OCI-LY1 (cell line): ENCODE measurements at regions not wholly inside any gene's neighbourhood (a gene's known extent, or its start where the extent isn't known, plus 50 kb on each side); places are given as distances from the start of the nearest gene placed in this dataset.

Experiments used
- H2AFZ ChIP-seq: fragments of 200-600 bp; sonication (generic), shearing (Covaris generic); 2 replicates; pipeline ENCODE4 v1.6.0; 2014; ENCODE audit warnings: antibody characterized with exemption, mild to moderate bottlenecking, low read length
- H3F3A ChIP-seq: fragments of 200-600 bp; sonication (generic), shearing (Covaris generic); 2 replicates; pipeline ENCODE4 v1.6.0; 2014; ENCODE audit warnings: mild to moderate bottlenecking, antibody characterized with exemption, low read length, moderate library complexity; ENCODE audit not compliant: insufficient read depth
- H3K27ac ChIP-seq: fragments of 200-600 bp; sonication (generic); 2 replicates; pipeline ENCODE4 v1.5.1; 2014; ENCODE audit warnings: low read length, mixed run types, mild to moderate bottlenecking, low read depth; ENCODE audit not compliant: poor library complexity, severe bottlenecking
- H3K27me3 ChIP-seq: fragments of 200-600 bp; sonication (generic); 2 replicates; pipeline ENCODE4 v1.6.0; 2014; ENCODE audit warnings: antibody characterized with exemption, mild to moderate bottlenecking, low read length, moderate library complexity; ENCODE audit not compliant: insufficient read depth
- H3K36me3 ChIP-seq: fragments of 200-600 bp; sonication (generic); 2 replicates; pipeline ENCODE4 v1.6.1; 2014; ENCODE audit warnings: mild to moderate bottlenecking, antibody characterized with exemption, low read length, moderate library complexity, mixed read lengths; ENCODE audit not compliant: insufficient read depth
- H3K4me1 ChIP-seq: fragments of 200-600 bp; sonication (generic); 2 replicates; pipeline ENCODE4 v1.5.1; 2014; ENCODE audit warnings: mild to moderate bottlenecking, low read length, moderate library complexity; ENCODE audit not compliant: insufficient read depth, severe bottlenecking
- H3K4me2 ChIP-seq: fragments of 200-600 bp; sonication (generic), shearing (Covaris generic); 2 replicates; pipeline ENCODE4 v1.6.1; 2014; ENCODE audit warnings: low read length
- H3K4me3 ChIP-seq: fragments of 200-600 bp; sonication (generic); 2 replicates; pipeline ENCODE4 v1.5.1; 2014; ENCODE audit warnings: low read length, low read depth, mild to moderate bottlenecking, mixed read lengths; ENCODE audit not compliant: poor library complexity, severe bottlenecking
- H3K79me2 ChIP-seq: fragments of 200-600 bp; shearing (Covaris generic); 2 replicates; pipeline ENCODE4 v1.6.1; 2016; ENCODE audit warnings: mixed run types, low read length, mixed read lengths; ENCODE audit not compliant: insufficient read depth
- H3K9ac ChIP-seq: fragments of 200-600 bp; sonication (generic), shearing (Covaris generic); 2 replicates; pipeline ENCODE4 v1.6.1; 2014; ENCODE audit warnings: mild to moderate bottlenecking, low read length, mixed read lengths
- H3K9me2 ChIP-seq: fragments of 200-600 bp; sonication (generic), shearing (Covaris generic); 2 replicates; pipeline ENCODE4 v1.6.1; 2014; ENCODE audit warnings: low read depth, mild to moderate bottlenecking, low read length, mixed read lengths
- H3K9me3 ChIP-seq: fragments of 200-600 bp; shearing (Covaris generic); 2 replicates; pipeline ENCODE4 v1.6.1; 2014; ENCODE audit warnings: low read length, mixed read lengths
- H4K20me1 ChIP-seq: fragments of 200-600 bp; sonication (generic), shearing (Covaris generic); 2 replicates; pipeline ENCODE4 v1.6.0; 2016; ENCODE audit warnings: mild to moderate bottlenecking, low read length; ENCODE audit not compliant: insufficient read depth
- CTCF ChIP-seq: fragments of 200-600 bp; sonication (generic), shearing (Covaris generic); IDR thresholded peaks from 2 replicates; pipeline ENCODE4 v1.5.1; 2017; ENCODE audit warnings: mild to moderate bottlenecking, antibody characterized with exemption, low read length, moderate library complexity, mixed read lengths
- EZH2 ChIP-seq: fragments of 200-600 bp; sonication (generic), shearing (Covaris generic); IDR thresholded peaks from 2 replicates; pipeline ENCODE4 v1.8.0; 2017; ENCODE audit warnings: borderline replicate concordance, mixed run types, mild to moderate bottlenecking, antibody characterized with exemption, low read length, moderate library complexity, mixed read lengths

DNA sequence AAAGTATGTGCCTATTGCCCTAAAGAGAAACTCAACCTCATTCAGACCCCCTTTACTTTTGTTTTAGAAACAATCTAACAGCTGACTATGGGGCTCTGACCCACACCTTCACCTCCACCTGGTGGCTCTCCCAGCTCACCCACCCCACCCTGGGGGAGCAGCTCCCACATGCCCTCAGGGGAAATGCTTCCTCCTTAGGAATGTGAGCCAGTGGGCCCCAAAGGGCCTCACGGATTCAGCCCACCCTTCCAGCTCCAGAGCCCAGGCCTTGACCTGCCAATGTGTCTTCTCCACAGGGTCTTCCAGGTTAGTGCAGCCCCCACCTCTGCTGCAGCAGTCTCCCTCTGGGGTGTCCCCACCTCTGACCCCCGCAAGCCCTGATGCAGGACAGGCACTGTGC lies 680.1 kb upstream of the RAB6C start:
- Histone ChIP-seq H3K79me2 (no peaks in the 10 kb centered on the region), H3F3A (no peaks in the 10 kb centered on the region), H3K4me3 (no peak overlapping the region), H3K27me3 (no peaks in the 10 kb centered on the region), H3K9me3 (no peaks in the 10 kb centered on the region), H3K4me2 (no peak overlapping the region), H3K4me1 (no peaks in the 10 kb centered on the region), H3K36me3 (no peaks in the 10 kb centered on the region), H4K20me1 (no peaks in the 10 kb centered on the region), H3K27ac (no peak overlapping the region), H2AFZ (no peak overlapping the region), H3K9me2 (no peaks in the 10 kb centered on the region), H3K9ac (no peak overlapping the region)
- TF ChIP-seq CTCF (no peak), EZH2 (no peak)

DNA sequence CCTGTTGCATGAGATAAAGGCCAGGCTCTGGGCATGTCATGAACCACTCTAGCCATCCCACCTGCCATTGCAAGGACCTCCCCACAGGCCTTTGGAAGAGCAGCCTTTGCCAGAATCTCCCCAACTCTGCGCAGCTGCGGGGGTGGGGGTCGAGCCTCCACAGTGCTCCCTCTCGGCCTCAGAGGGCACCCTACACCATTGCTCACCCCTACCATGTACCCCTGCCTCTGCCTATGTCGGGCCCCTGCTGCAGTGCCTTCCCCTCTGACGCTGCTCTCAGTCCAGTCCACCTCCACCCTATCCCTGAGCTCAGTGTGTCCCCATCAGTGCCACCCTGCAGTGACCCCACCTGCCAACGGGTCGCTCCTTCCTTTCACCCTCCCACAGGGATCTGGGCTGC lies 679.7 kb upstream of the RAB6C start:
- Histone ChIP-seq H3K4me2 (no peak overlapping the region), H3K4me1 (no peaks in the 10 kb centered on the region), H3K4me3 (no peak overlapping the region), H3F3A (no peaks in the 10 kb centered on the region), H3K79me2 (no peaks in the 10 kb centered on the region), H3K9ac (no peak overlapping the region), H4K20me1 (no peaks in the 10 kb centered on the region), H3K9me2 (no peaks in the 10 kb centered on the region), H3K36me3 (no peaks in the 10 kb centered on the region), H2AFZ (no peak overlapping the region), H3K27ac (no peak overlapping the region), H3K9me3 (no peaks in the 10 kb centered on the region), H3K27me3 (no peaks in the 10 kb centered on the region)
- TF ChIP-seq EZH2, result no peak
- TF ChIP-seq CTCF, result no peak

DNA sequence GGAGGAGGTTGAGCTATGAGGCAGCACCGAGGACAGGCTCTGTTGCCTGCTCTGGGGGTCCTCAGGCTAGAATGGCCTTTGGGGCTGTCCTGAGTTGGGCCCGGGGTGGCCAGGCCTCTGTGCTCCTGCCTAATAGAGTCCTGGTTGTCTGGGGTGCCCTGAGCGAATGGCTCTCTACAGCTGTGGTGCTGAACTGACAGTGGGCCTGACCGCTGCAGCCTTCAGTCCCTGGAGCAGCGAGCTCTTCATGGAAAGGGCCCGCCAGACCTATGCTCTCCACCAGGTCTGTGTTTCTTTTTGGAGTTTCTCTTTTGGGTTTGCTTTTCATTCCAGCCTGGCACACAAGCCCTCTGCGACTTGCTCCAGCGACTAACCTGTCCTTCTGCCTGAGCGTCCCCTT lies 679.0 kb upstream of the RAB6C start:
- H3K4me3 ChIP-seq, result no peak overlapping the region
- H4K20me1 ChIP-seq, result no peaks in the 10 kb centered on the region
- no peaks in the 10 kb centered on the region for H3K36me3 ChIP-seq
- no peaks in the 10 kb centered on the region for H3K79me2 ChIP-seq
- H2AFZ ChIP-seq, result no peak overlapping the region
- H3F3A ChIP-seq, result no peaks in the 10 kb centered on the region
- no peak overlapping the region for H3K9ac ChIP-seq
- TF ChIP-seq CTCF (no peak), EZH2 (no peak)
- H3K9me2 ChIP-seq, result no peaks in the 10 kb centered on the region
- no peaks in the 10 kb centered on the region for H3K9me3 ChIP-seq
- H3K4me1 ChIP-seq, result no peaks in the 10 kb centered on the region
- no peak overlapping the region for H3K27ac ChIP-seq
- no peak overlapping the region for H3K4me2 ChIP-seq
- no peaks in the 10 kb centered on the region for H3K27me3 ChIP-seq
